Panc1 (cell line): ENCODE measurements at regions not wholly inside any gene's neighbourhood (a gene's known extent, or its start where the extent isn't known, plus 50 kb on each side); places are given as distances from the start of the nearest gene placed in this dataset.

Source experiments
- ATAC-seq: fragments of 200-7000 bp; cut with Tn5 transposase; 2 replicates; pipeline ENCODE4 v1.9.1; 2020; ENCODE audit warnings: mild to moderate bottlenecking, moderate library complexity
- BruUV-seq: library from RNA; stranded (reverse); fragments of 400-500 nt; replicated peaks from 2 replicates; lab custom pipeline; 2021; lab: Mats Ljungman, UMichigan
- CTCF ChIA-PET: fragments of 300-600 bp; sonication (Branson Sonifier 250); formaldehyde crosslinking; loops from one replicate; lab custom pipeline; 2022; ENCODE audit warnings: antibody characterized with exemption; lab: Charles Lee
- POLR2A ChIA-PET: fragments of 300-600 bp; sonication (Branson Sonifier 250); formaldehyde crosslinking; loops from one replicate; lab custom pipeline; 2022; ENCODE audit warnings: antibody characterized with exemption; lab: Charles Lee
- DNase-seq: peaks from one replicate; pipeline ENCODE4 v3.0.0-alpha.2; 2010; ENCODE audit warnings: low read depth, low spot score
- H3K27ac ChIP-seq: 2 replicates; pipeline ENCODE4 v1.5.1; 2011; ENCODE audit warnings: mild to moderate bottlenecking, low read length, inconsistent platforms
- H3K27me3 ChIP-seq: fragments of 200-500 bp; sonication (Bioruptor generic); 2 replicates; pipeline ENCODE4 v1.6.0; 2014; ENCODE audit warnings: low read length, inconsistent platforms; ENCODE audit not compliant: control insufficient read depth, insufficient read depth
- H3K36me3 ChIP-seq: fragments of 200-500 bp; sonication (Bioruptor generic); 2 replicates; pipeline ENCODE4 v1.5.1; 2014; ENCODE audit warnings: inconsistent platforms, mild to moderate bottlenecking, low read length, moderate library complexity; ENCODE audit not compliant: control insufficient read depth, insufficient read depth
- H3K4me1 ChIP-seq: 2 replicates; pipeline ENCODE4 v1.5.1; 2011; ENCODE audit warnings: inconsistent platforms, mild to moderate bottlenecking, low read length, moderate library complexity; ENCODE audit not compliant: control insufficient read depth, insufficient read depth
- H3K4me3 ChIP-seq, 2 experiments: 2 replicates each; pipeline ENCODE4 v1.5.1; 2011 to 2012; ENCODE audit warnings: low read depth in 2 of 2, low read length in 2 of 2, mild to moderate bottlenecking in 2 of 2, inconsistent platforms in 1 of 2, moderate library complexity in 1 of 2
- H3K9me3 ChIP-seq: fragments of 200-500 bp; sonication (Bioruptor generic); 2 replicates; pipeline ENCODE4 v1.5.1; 2014; ENCODE audit warnings: low read depth, mild to moderate bottlenecking, inconsistent platforms, low read length, moderate library complexity; ENCODE audit not compliant: control insufficient read depth, insufficient read depth
- POLR2AphosphoS5 ChIP-seq: IDR thresholded peaks from 2 replicates; pipeline ENCODE4 v1.6.1; 2012; ENCODE audit warnings: mild to moderate bottlenecking, low read depth, low read length, moderate library complexity
- REST ChIP-seq, 2 experiments: IDR thresholded peaks; 2 replicates each; pipeline ENCODE4 v1.6.1; 2011 to 2012; ENCODE audit warnings: low read depth in 2 of 2, control low read depth in 1 of 2, low read length in 1 of 2, mild to moderate bottlenecking in 1 of 2, moderate library complexity in 1 of 2; ENCODE audit not compliant: insufficient read depth in 1 of 2
- SIN3A ChIP-seq: IDR thresholded peaks from 2 replicates; pipeline ENCODE4 v1.6.1; 2012; ENCODE audit warnings: low read depth, mild to moderate bottlenecking, low read length, moderate library complexity, borderline replicate concordance; ENCODE audit not compliant: insufficient read depth
- TCF7L2 ChIP-seq: IDR thresholded peaks from 2 replicates; pipeline ENCODE4 v1.6.1; 2011; ENCODE audit warnings: mild to moderate bottlenecking, low read depth, low read length, inconsistent platforms
- in situ Hi-C: cut with HindIII; loops from 2 replicates; pipeline ENCODE4 v1.10.0; 2016; ENCODE audit warnings: low sequenced_read_pairs, low pct_unique_long_range_greater_than_20kb
- intact Hi-C: fragments of 100-400 bp; cut with micrococcal nuclease; formaldehyde crosslinking; loops from one replicate; pipeline ENCODE4 v1.10.0; 2022; ENCODE audit not compliant: unreplicated experiment
- TF ChIP-seq, protein P1 (sequence below): fragments of 450-650 bp; IDR thresholded peaks from 2 replicates; pipeline ENCODE4 v1.5.1; 2017; ENCODE audit warnings: mild to moderate bottlenecking

GRCh38 chr3:127052121-127052561 is 69.2 kb downstream of the PLXNA1 start:
- H3K36me3 ChIP-seq, result no peaks in the 10 kb centered on the region
- H3K27me3 ChIP-seq, result no peaks in the 10 kb centered on the region; the same call in 1 of the 2 replicates
- CTCF ChIA-PET, result no interaction called here
- H3K27ac ChIP-seq, result no peak overlapping the region
- 0 out of 2 replicates have a peak, but pooled peaks cover 3% of the 10 kb centered on the region for H3K9me3 ChIP-seq
- ATAC-seq, result peak; percentile 62
- no TSS peak for BruUV-seq
- no peaks in the 10 kb centered on the region for H3K4me1 ChIP-seq
- intact Hi-C loops, result no loop called here
- POLR2A ChIA-PET, result no interaction called here
- TF ChIP-seq, protein P1, sequence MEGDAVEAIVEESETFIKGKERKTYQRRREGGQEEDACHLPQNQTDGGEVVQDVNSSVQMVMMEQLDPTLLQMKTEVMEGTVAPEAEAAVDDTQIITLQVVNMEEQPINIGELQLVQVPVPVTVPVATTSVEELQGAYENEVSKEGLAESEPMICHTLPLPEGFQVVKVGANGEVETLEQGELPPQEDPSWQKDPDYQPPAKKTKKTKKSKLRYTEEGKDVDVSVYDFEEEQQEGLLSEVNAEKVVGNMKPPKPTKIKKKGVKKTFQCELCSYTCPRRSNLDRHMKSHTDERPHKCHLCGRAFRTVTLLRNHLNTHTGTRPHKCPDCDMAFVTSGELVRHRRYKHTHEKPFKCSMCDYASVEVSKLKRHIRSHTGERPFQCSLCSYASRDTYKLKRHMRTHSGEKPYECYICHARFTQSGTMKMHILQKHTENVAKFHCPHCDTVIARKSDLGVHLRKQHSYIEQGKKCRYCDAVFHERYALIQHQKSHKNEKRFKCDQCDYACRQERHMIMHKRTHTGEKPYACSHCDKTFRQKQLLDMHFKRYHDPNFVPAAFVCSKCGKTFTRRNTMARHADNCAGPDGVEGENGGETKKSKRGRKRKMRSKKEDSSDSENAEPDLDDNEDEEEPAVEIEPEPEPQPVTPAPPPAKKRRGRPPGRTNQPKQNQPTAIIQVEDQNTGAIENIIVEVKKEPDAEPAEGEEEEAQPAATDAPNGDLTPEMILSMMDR, result no peak
- no peak for TF ChIP-seq TCF7L2
- TF ChIP-seq SIN3A, result no peak
- TF ChIP-seq POLR2AphosphoS5, result no peak
- TF ChIP-seq REST (IDR thresholded peaks at IDR 0.05; ENCODE audit: insufficient read depth in 1 of 2, low read depth in 2 of 2, low read length in 1 of 2), result no peak
- in situ Hi-C loops, result no loop called here
- no peak overlapping the region for H3K4me3 ChIP-seq
- DNase-seq, result no peak

DNA sequence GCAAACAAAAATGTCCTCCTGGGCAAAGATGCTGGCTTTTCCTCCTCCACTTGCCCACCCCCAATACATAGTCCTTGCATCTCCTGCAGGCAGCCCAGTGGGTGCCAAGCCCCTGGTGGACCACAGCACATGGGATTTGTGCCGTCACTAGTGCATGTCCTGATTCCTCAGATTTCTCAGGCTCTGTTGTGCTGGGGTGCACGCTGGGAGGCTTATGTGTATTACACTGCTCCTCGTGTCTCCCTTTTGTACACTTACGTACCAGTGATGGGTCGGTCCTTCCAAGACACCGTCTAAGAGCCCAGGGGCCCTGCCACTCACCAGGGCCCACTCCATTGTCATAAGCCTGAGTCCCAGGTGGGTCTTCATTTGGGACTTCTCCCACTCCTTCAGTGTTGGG is 70.1 kb downstream of the PLXNA1 start:
- TF ChIP-seq TCF7L2, result no peak
- TF ChIP-seq POLR2AphosphoS5, result no peak
- TF ChIP-seq, protein P1, result no peak
- no peak for TF ChIP-seq REST (IDR thresholded peaks at IDR 0.05; ENCODE audit: insufficient read depth in 1 of 2, low read depth in 2 of 2, low read length in 1 of 2)
- TF ChIP-seq SIN3A, result no peak
- ChIA-PET POLR2A (no interaction called here), CTCF (no interaction called here)
- Histone ChIP-seq H3K4me3 (no peak overlapping the region), H3K9me3 (0 out of 2 replicates have a peak, but pooled peaks cover 3% of the 10 kb centered on the region), H3K36me3 (no peaks in the 10 kb centered on the region), H3K27ac (no peak overlapping the region), H3K27me3 (peaks cover 2% of the 10 kb centered on the region; the same call in 1 of the 2 replicates), H3K4me1 (no peaks in the 10 kb centered on the region)
- in situ Hi-C loops, result no loop called here
- no peak for ATAC-seq
- BruUV-seq, result no TSS peak
- intact Hi-C loops, result no loop called here
- DNase-seq, result no peak
